OCI-LY7 (cell line): ENCODE measurements at regions not wholly inside any gene's neighbourhood (a gene's known extent, or its start where the extent isn't known, plus 50 kb on each side); places are given as distances from the start of the nearest gene placed in this dataset.

ENCODE experiments used
- BruUV-seq: library from RNA; stranded (reverse); fragments of 400-500 nt; replicated peaks from 2 replicates; lab custom pipeline; 2021; lab: Mats Ljungman, UMichigan
- CTCF ChIA-PET: fragments of 300-600 bp; sonication (Branson Sonifier 250); formaldehyde crosslinking; loops from one replicate; lab custom pipeline; 2022; ENCODE audit warnings: antibody characterized with exemption; ENCODE audit not compliant: unreplicated experiment; lab: Charles Lee
- POLR2A ChIA-PET: fragments of 300-600 bp; sonication (Branson Sonifier 250); formaldehyde crosslinking; loops from one replicate; lab custom pipeline; 2022; ENCODE audit warnings: antibody characterized with exemption; lab: Charles Lee
- DNase-seq: peaks from one replicate; pipeline ENCODE4 v3.0.0-alpha.2; 2015; ENCODE audit warnings: low spot score
- H2AFZ ChIP-seq: fragments of 200-600 bp; sonication (generic), shearing (Covaris generic); 2 replicates; pipeline ENCODE4 v1.6.1; 2014; ENCODE audit warnings: mild to moderate bottlenecking, antibody characterized with exemption, low read length, moderate library complexity
- H3K27ac ChIP-seq: fragments of 200-600 bp; sonication (generic); 2 replicates; pipeline ENCODE4 v1.5.1; 2014; ENCODE audit warnings: mixed run types, low read depth, mild to moderate bottlenecking, moderate library complexity, low read length, inconsistent platforms; ENCODE audit not compliant: poor library complexity, severe bottlenecking
- H3K36me3 ChIP-seq: fragments of 200-600 bp; sonication (generic); 2 replicates; pipeline ENCODE4 v1.6.1; 2014; ENCODE audit warnings: mild to moderate bottlenecking, antibody characterized with exemption, low read length, moderate library complexity, mixed read lengths; ENCODE audit not compliant: insufficient read depth
- H3K4me1 ChIP-seq: fragments of 200-600 bp; sonication (generic); 2 replicates; pipeline ENCODE4 v1.5.1; 2014; ENCODE audit warnings: mild to moderate bottlenecking, low read length; ENCODE audit not compliant: insufficient read depth, poor library complexity, severe bottlenecking
- H3K4me2 ChIP-seq: fragments of 200-600 bp; sonication (generic); 2 replicates; pipeline ENCODE4 v1.6.1; 2014; ENCODE audit warnings: mild to moderate bottlenecking, low read length
- H3K4me3 ChIP-seq: fragments of 200-600 bp; sonication (generic); 2 replicates; pipeline ENCODE4 v1.5.1; 2014; ENCODE audit warnings: mild to moderate bottlenecking, low read depth, low read length; ENCODE audit not compliant: poor library complexity, severe bottlenecking
- H3K79me2 ChIP-seq: fragments of 200-600 bp; sonication (generic); 2 replicates; pipeline ENCODE4 v1.6.1; 2016; ENCODE audit warnings: low read depth, mild to moderate bottlenecking, low read length, moderate library complexity, mixed read lengths; ENCODE audit not compliant: insufficient read depth
- H3K9me2 ChIP-seq: fragments of 200-600 bp; sonication (generic); 2 replicates; pipeline ENCODE4 v1.6.1; 2016; ENCODE audit warnings: mild to moderate bottlenecking, low read length, mixed read lengths; ENCODE audit not compliant: insufficient read depth
- H3K9me3 ChIP-seq: fragments of 200-600 bp; sonication (generic); 2 replicates; pipeline ENCODE4 v1.6.1; 2014; ENCODE audit warnings: mild to moderate bottlenecking, mixed run types, low read length, mixed read lengths
- H4K20me1 ChIP-seq: fragments of 200-600 bp; sonication (generic); 2 replicates; pipeline ENCODE4 v1.6.1; 2014; ENCODE audit warnings: mild to moderate bottlenecking, antibody characterized with exemption, low read length, moderate library complexity, mixed read lengths; ENCODE audit not compliant: insufficient read depth
- EZH2phosphoT487 ChIP-seq: fragments of 200-600 bp; sonication (generic); IDR thresholded peaks from 2 replicates; pipeline ENCODE4 v1.6.1; 2018; ENCODE audit warnings: low read depth, borderline replicate concordance, mild to moderate bottlenecking, mixed run types, antibody characterized with exemption, low read length, moderate library complexity, mixed read lengths
- intact Hi-C: fragments of 100-400 bp; cut with micrococcal nuclease; formaldehyde crosslinking; loops from one replicate; pipeline ENCODE4 v1.10.0; 2022; ENCODE audit not compliant: unreplicated experiment
- TF ChIP-seq, protein P1 (sequence below): fragments of 200-600 bp; sonication (generic); conservative IDR thresholded peaks from 2 replicates; pipeline ENCODE4 v1.5.1; 2014; ENCODE audit warnings: mild to moderate bottlenecking, antibody characterized with exemption, low read length, moderate library complexity, mixed read lengths

DNA sequence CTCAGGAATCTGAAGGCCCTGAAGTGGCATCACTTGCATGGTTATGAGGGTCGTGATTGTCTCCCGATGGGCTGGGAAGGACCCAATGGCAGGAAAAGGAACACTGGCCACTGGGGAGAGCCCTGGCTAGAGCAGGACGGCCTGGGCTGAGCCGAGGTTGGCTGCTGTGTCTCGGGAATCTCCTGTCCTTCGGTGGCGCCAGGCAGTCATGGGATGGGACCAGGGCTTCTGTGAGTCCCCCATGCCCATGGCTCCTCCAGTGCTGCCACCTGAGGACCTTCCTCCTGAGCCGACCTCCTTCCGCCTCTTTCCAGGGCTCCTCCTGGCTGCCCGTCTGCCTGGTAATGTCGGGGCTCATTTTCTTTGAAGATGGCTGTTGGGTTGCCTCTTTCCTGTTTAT is 1394.0 kb downstream of the BRD1 start:
- no peak overlapping the region for H2AFZ ChIP-seq
- CTCF ChIA-PET, result no interaction called here
- H3K4me3 ChIP-seq, result no peak overlapping the region
- no peaks in the 10 kb centered on the region for H3K79me2 ChIP-seq
- POLR2A ChIA-PET, result no interaction called here
- H3K27ac ChIP-seq, result no peak overlapping the region
- no TSS peak for BruUV-seq
- no peak overlapping the region for H3K4me2 ChIP-seq
- intact Hi-C loops, result no loop called here
- H3K4me1 ChIP-seq, result no peaks in the 10 kb centered on the region
- no peaks in the 10 kb centered on the region for H3K9me2 ChIP-seq
- H3K9me3 ChIP-seq, result no peaks in the 10 kb centered on the region
- H4K20me1 ChIP-seq, result no peaks in the 10 kb centered on the region
- DNase-seq, result no peak
- no peaks in the 10 kb centered on the region for H3K36me3 ChIP-seq
- TF ChIP-seq, protein P1, sequence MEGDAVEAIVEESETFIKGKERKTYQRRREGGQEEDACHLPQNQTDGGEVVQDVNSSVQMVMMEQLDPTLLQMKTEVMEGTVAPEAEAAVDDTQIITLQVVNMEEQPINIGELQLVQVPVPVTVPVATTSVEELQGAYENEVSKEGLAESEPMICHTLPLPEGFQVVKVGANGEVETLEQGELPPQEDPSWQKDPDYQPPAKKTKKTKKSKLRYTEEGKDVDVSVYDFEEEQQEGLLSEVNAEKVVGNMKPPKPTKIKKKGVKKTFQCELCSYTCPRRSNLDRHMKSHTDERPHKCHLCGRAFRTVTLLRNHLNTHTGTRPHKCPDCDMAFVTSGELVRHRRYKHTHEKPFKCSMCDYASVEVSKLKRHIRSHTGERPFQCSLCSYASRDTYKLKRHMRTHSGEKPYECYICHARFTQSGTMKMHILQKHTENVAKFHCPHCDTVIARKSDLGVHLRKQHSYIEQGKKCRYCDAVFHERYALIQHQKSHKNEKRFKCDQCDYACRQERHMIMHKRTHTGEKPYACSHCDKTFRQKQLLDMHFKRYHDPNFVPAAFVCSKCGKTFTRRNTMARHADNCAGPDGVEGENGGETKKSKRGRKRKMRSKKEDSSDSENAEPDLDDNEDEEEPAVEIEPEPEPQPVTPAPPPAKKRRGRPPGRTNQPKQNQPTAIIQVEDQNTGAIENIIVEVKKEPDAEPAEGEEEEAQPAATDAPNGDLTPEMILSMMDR, result no peak
- no peak for TF ChIP-seq EZH2phosphoT487

GRCh38 chr22:48432781-48433518 is 1394.7 kb downstream of the BRD1 start:
- no peaks in the 10 kb centered on the region for H3K36me3 ChIP-seq
- TF ChIP-seq EZH2phosphoT487, result no peak
- TF ChIP-seq, protein P1, result no peak
- H3K9me2 ChIP-seq, result no peaks in the 10 kb centered on the region
- intact Hi-C loops, result no loop called here
- ChIA-PET POLR2A (no interaction called here), CTCF (no interaction called here)
- H3K79me2 ChIP-seq, result no peaks in the 10 kb centered on the region
- H3K9me3 ChIP-seq, result no peaks in the 10 kb centered on the region
- H3K4me3 ChIP-seq, result no peak overlapping the region
- no peak overlapping the region for H2AFZ ChIP-seq
- H3K27ac ChIP-seq, result no peak overlapping the region
- no peak for DNase-seq
- H4K20me1 ChIP-seq, result no peaks in the 10 kb centered on the region
- BruUV-seq, result no TSS peak
- H3K4me2 ChIP-seq, result no peak overlapping the region
- no peaks in the 10 kb centered on the region for H3K4me1 ChIP-seq

DNA sequence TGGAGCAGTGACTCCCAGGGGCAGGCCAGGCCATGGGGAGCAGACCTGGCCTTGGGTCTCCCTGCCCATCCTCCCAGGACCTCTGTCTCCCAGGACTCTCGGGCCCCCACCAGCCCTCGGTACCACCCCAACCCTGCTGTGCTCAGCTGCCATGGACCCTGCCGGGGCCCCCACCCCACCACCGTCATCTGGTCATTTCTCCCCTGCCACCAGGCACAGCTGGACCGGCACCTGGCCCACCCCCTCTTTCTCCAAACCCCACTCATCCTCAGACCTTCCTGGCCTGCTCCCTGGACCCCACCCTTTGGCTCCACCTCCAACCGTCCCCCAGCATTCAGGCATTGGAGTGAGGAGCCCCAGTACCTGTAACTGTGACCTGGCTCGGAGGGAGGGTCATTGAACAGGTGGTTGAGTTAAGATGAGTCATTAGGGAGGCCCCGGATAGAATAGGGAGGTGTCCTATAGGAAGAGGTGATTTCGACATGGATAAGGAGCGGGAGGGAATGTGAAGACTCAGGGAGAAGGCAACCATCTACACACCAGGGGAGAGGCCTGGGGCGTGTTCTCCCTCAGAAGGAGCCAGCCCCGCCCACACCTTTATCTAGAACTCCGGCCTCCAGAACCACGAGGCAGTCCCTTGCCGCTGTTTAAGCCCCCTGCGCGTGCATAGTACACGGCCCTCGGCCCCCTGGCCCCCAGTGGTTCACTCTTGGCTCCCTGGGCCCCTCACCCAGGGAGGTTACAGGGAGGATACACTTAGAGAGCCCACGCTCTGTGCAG is 1395.9 kb downstream of the BRD1 start:
- intact Hi-C loops, result no loop called here
- H4K20me1 ChIP-seq, result no peaks in the 10 kb centered on the region
- ChIA-PET POLR2A (no interaction called here), CTCF (no interaction called here)
- no peak overlapping the region for H2AFZ ChIP-seq
- no peaks in the 10 kb centered on the region for H3K9me3 ChIP-seq
- H3K4me3 ChIP-seq, result no peak overlapping the region
- no peak overlapping the region for H3K4me2 ChIP-seq
- TF ChIP-seq, protein P1, result no peak
- no peak for TF ChIP-seq EZH2phosphoT487
- no peaks in the 10 kb centered on the region for H3K9me2 ChIP-seq
- H3K27ac ChIP-seq, result no peak overlapping the region
- H3K4me1 ChIP-seq, result no peaks in the 10 kb centered on the region
- H3K79me2 ChIP-seq, result no peaks in the 10 kb centered on the region
- no TSS peak for BruUV-seq
- DNase-seq, result no peak
- no peaks in the 10 kb centered on the region for H3K36me3 ChIP-seq
